ENCODE measurements at regions not wholly inside any gene's neighbourhood (a gene's known extent, or its start where the extent isn't known, plus 50 kb on each side); places are given as distances from the start of the nearest gene placed in this dataset.

DNA sequence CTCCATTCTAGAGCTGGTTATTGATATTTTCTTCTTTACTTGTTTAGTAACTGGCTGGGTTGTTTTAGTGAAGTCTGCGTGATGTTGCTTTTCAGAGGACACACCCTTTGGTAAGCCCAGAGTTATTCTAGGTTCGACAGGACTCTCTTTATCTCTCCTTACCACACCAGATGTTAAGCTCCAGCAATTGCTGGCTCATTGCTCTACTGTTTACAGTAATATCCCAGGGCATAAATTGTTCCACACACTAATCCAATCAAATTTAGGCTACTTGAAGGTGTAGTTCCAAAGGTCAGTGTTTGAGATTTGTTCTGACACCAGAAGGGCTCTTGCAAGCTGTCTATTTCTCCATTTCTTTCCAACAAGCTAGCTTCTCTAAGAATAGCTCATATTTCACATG lies 506.6 kb downstream of the NR4A2 start:
- Mint-ChIP-seq H3K27me3 (ENCODE audit: insufficient read depth, unreplicated experiment) (no peaks in the 10 kb centered on the region), H3K9me3 (ENCODE audit: unreplicated experiment) (peaks cover 2% of the 10 kb centered on the region), H3K36me3 (ENCODE audit: insufficient read depth, unreplicated experiment) (no peaks in the 10 kb centered on the region), H3K4me3 (ENCODE audit: unreplicated experiment) (peak overlapping the region; percentile 42), H3K4me1 (ENCODE audit: low read depth, unreplicated experiment) (peaks cover 16% of the 10 kb centered on the region), H3K27ac (ENCODE audit: unreplicated experiment) (peak overlapping the region; percentile 60)
- Histone ChIP-seq H3K4me1 (peaks cover 13% of the 10 kb centered on the region), H3K9me3 (no peaks in the 10 kb centered on the region), H3K36me3 (ENCODE audit: control insufficient read depth, insufficient read depth, low read length) (no peaks in the 10 kb centered on the region), H3K4me3 (ENCODE audit: low read depth, low read length) (no peak overlapping the region), H3K27me3 (replicated peaks; ENCODE audit: control insufficient read depth, insufficient read depth, low read length) (no peaks in the 10 kb centered on the region)
- ChIA-PET POLR2A (no interaction called here), CTCF (interaction anchor here (0.7 kb wide), 2 partner anchors 10 to 1506 kb away, joined by 4 to 5 read pairs; no protein-coding TSS in a partner anchor)
- no TSS peak for BruUV-seq (replicated peaks)
- peak; percentile 37 to 49 for DNase-seq
- TF ChIP-seq, protein P1, sequence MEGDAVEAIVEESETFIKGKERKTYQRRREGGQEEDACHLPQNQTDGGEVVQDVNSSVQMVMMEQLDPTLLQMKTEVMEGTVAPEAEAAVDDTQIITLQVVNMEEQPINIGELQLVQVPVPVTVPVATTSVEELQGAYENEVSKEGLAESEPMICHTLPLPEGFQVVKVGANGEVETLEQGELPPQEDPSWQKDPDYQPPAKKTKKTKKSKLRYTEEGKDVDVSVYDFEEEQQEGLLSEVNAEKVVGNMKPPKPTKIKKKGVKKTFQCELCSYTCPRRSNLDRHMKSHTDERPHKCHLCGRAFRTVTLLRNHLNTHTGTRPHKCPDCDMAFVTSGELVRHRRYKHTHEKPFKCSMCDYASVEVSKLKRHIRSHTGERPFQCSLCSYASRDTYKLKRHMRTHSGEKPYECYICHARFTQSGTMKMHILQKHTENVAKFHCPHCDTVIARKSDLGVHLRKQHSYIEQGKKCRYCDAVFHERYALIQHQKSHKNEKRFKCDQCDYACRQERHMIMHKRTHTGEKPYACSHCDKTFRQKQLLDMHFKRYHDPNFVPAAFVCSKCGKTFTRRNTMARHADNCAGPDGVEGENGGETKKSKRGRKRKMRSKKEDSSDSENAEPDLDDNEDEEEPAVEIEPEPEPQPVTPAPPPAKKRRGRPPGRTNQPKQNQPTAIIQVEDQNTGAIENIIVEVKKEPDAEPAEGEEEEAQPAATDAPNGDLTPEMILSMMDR (IDR thresholded peaks at IDR 0.05; ENCODE audit: insufficient read depth in 1 of 2, low read depth in 1 of 2, low read length in 1 of 2, severe bottlenecking in 1 of 2, unreplicated experiment in 1 of 2), result no peak
- intact Hi-C loops (cut with micrococcal nuclease; ENCODE audit: unreplicated experiment), result loop anchor here (5.0 kb wide), 1 partner anchor 486 kb away; no protein-coding TSS in a partner anchor

DNA sequence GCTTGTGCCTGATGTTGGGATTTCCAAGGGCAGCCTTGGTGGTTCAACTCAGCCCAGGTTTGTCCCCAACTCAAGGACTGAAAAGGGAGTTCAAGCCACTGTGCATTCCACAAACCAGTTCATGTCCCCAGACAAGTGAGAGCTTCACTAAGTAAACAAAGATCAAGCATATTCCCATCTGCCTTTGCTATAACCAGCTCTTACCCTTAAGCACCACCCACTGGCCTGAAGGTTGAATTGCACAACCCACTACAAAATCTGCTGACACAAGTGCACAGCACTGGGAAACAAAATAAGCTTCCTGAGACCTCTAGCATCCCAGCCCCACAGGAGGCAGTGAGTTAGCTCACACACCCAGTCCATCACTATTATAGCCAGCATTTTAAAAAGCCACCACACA lies 516.7 kb downstream of the NR4A2 start:
- POLR2A ChIA-PET, result no interaction called here
- H3K4me3 Mint-ChIP-seq (ENCODE audit: unreplicated experiment), result no peak overlapping the region
- CTCF ChIA-PET, result interaction anchor here (1.0 to 1.4 kb wide), 5 partner anchors 10 to 447 kb away, joined by 3 to 12 read pairs (median 5); no protein-coding TSS in a partner anchor

DNA sequence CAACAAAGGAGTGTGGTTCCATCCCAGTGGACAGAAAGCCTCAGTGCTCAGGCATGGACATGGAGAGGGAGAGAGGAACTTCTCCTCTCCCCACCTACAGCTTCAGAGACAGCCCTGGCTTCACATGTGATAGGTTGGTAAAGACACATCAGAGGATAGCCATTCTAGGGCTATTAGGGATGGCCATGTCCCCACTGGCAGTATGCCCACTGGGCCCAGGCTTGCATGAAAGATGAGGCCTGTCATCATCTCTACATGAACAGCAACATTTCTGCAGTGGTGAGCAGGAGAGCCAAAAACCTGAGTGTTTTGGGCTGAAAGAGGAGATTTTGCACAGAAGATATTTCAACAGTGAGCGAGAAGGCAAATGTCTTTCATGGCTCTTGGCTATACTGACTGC lies 517.2 kb downstream of the NR4A2 start:
- intact Hi-C loops (cut with micrococcal nuclease; ENCODE audit: unreplicated experiment), result no loop called here
- ChIA-PET POLR2A (no interaction called here), CTCF (interaction anchor here (1.0 to 1.4 kb wide), 5 partner anchors 11 to 446 kb away, joined by 3 to 12 read pairs (median 5); no protein-coding TSS in a partner anchor)

More for the DNA sequence above, 516.7 kb downstream of the NR4A2 start:
- H3K4me1 ChIP-seq, result 0 out of 2 replicates have a peak, but pooled peaks cover 3% of the 10 kb centered on the region
- no TSS peak for BruUV-seq (replicated peaks)
- no peaks in the 10 kb centered on the region for H3K27me3 ChIP-seq (replicated peaks; ENCODE audit: control insufficient read depth, insufficient read depth, low read length)
- Mint-ChIP-seq H3K27me3 (ENCODE audit: insufficient read depth, unreplicated experiment) (no peaks in the 10 kb centered on the region), H3K36me3 (ENCODE audit: insufficient read depth, unreplicated experiment) (no peaks in the 10 kb centered on the region), H3K9me3 (ENCODE audit: unreplicated experiment) (peaks cover 22% of the 10 kb centered on the region), H3K27ac (ENCODE audit: unreplicated experiment) (no peak overlapping the region), H3K4me1 (ENCODE audit: low read depth, unreplicated experiment) (no peaks in the 10 kb centered on the region)
- H3K4me3 ChIP-seq (ENCODE audit: low read depth, low read length), result no peak overlapping the region
- H3K9me3 ChIP-seq, result peaks cover 3% of the 10 kb centered on the region; the same call in 1 of the 2 replicates
- DNase-seq, result peak; percentile 58 to 64
- intact Hi-C loops (cut with micrococcal nuclease; ENCODE audit: unreplicated experiment), result loop anchor here (1.0 kb wide), 2 partner anchors 108 to 439 kb away; no protein-coding TSS in a partner anchor
- H3K36me3 ChIP-seq (ENCODE audit: control insufficient read depth, insufficient read depth, low read length), result no peaks in the 10 kb centered on the region
- TF ChIP-seq, protein P1 (IDR thresholded peaks at IDR 0.05; ENCODE audit: insufficient read depth in 1 of 2, low read depth in 1 of 2, low read length in 1 of 2, severe bottlenecking in 1 of 2, unreplicated experiment in 1 of 2), result peak; percentile 46

More for the DNA sequence above, 517.2 kb downstream of the NR4A2 start:
- TF ChIP-seq, protein P1 (IDR thresholded peaks at IDR 0.05; ENCODE audit: insufficient read depth in 1 of 2, low read depth in 1 of 2, low read length in 1 of 2, severe bottlenecking in 1 of 2, unreplicated experiment in 1 of 2), result no peak
- Mint-ChIP-seq H3K4me1 (ENCODE audit: low read depth, unreplicated experiment) (no peaks in the 10 kb centered on the region), H3K36me3 (ENCODE audit: insufficient read depth, unreplicated experiment) (no peaks in the 10 kb centered on the region), H3K9me3 (ENCODE audit: unreplicated experiment) (peaks cover 17% of the 10 kb centered on the region), H3K4me3 (ENCODE audit: unreplicated experiment) (no peak overlapping the region), H3K27me3 (ENCODE audit: insufficient read depth, unreplicated experiment) (no peaks in the 10 kb centered on the region), H3K27ac (ENCODE audit: unreplicated experiment) (peak overlapping the region; percentile 39)
- H3K27me3 ChIP-seq (replicated peaks; ENCODE audit: control insufficient read depth, insufficient read depth, low read length), result no peaks in the 10 kb centered on the region
- no peaks in the 10 kb centered on the region for H3K36me3 ChIP-seq (ENCODE audit: control insufficient read depth, insufficient read depth, low read length)
- H3K4me3 ChIP-seq (ENCODE audit: low read depth, low read length), result no peak overlapping the region
- peaks cover 3% of the 10 kb centered on the region; the same call in 1 of the 2 replicates for H3K9me3 ChIP-seq
- DNase-seq, result no peak
- H3K4me1 ChIP-seq, result 0 out of 2 replicates have a peak, but pooled peaks cover 3% of the 10 kb centered on the region
- no TSS peak for BruUV-seq (replicated peaks)

Data from Caco-2 (cell line).